ENCODE measurements at regions not wholly inside any gene's neighbourhood (a gene's known extent, or its start where the extent isn't known, plus 50 kb on each side); places are given as distances from the start of the nearest gene placed in this dataset.

- no peak for DNase-seq (ENCODE audit: low spot score)
Observed at GRCh38 chr13:22009937-22010336, 339.1 kb downstream of the FGF9 start.

DNA sequence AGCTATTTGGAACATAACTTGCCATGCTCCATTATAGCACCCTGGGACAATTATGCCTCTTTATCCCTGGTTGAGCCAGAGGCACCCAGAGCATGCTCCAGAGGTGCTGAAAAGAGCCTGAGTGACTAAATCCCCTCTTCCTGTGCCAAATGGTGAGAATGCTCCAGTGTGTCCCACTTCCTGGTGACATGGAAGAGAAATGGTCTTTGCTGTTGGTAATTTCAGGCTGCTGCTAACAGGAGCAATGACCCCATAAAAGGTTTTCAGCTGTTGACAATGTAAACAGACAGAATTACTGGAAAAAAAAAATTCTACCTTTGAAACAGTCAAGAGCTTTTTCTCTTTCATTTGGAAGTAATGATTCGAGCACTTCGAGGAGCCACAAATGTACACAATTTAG lies 341.8 kb downstream of the FGF9 start:
- DNase-seq (ENCODE audit: low spot score): no peak

GRCh38 chr13:22014469-22014868 lies 343.6 kb downstream of the FGF9 start:
- peak; percentile 15 for DNase-seq (ENCODE audit: low spot score)

GRCh38 chr13:22017226-22017625 lies 346.4 kb downstream of the FGF9 start:
- DNase-seq (ENCODE audit: low spot score): no peak

- no peak for DNase-seq (ENCODE audit: low spot score)
Observed at GRCh38 chr13:22018076-22018835, 347.4 kb downstream of the FGF9 start.

DNA sequence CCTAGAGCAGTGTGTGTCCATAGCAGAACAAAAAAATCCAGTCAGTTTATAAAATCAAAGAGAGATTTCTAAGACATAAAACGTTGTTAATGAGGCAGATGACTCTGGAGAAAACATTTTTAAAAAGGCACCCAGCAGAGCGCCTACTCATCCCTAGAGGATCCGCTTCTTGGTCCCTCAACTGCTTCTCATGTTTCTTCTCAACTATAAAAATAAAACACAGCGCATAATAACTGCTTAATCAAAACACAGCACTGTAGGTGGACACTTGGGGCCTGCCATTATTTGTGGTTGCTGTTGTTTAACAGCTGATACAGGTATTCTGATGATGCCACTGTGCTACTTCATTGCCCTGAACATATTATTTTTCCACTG lies 347.9 kb downstream of the FGF9 start:
- DNase-seq (ENCODE audit: low spot score): no peak

GRCh38 chr13:22024381-22024994 lies 353.6 kb downstream of the FGF9 start:
- no peak for DNase-seq (ENCODE audit: low spot score)

DNA sequence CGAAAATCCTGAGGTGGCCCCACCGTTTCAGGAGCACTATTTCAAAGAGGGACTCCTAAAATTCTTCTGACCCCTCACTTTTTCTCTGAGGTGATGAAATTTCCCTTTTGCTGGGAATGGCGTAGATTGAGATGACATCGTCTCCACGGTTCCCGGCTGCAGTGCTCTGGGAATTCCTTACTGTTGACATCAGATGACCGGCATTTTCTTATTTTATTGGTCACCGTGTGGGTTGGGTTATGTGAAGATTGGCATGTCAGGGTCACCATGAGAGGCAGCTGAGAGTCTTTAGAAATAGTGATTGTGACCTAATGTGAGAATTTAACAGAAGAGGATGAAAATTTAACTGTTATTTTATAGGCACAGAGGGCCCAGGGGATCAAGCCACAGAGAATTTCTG lies 356.7 kb downstream of the FGF9 start:
- no peak for DNase-seq (ENCODE audit: low spot score)

- DNase-seq (ENCODE audit: low spot score): no peak
Observed at GRCh38 chr13:22028831-22029230, 358.0 kb downstream of the FGF9 start.

GRCh38 chr13:22030321-22030720 lies 359.4 kb downstream of the FGF9 start:
- DNase-seq (ENCODE audit: low spot score): no peak

- DNase-seq (ENCODE audit: low spot score): no peak
Observed at GRCh38 chr13:22031702-22032286, 360.9 kb downstream of the FGF9 start.

- no peak for DNase-seq (ENCODE audit: low spot score)
Observed at GRCh38 chr13:22032905-22033304, 362.0 kb downstream of the FGF9 start.

- no peak for DNase-seq (ENCODE audit: low spot score)
Observed at GRCh38 chr13:22039961-22040360, 369.1 kb downstream of the FGF9 start.

- no peak for DNase-seq (ENCODE audit: low spot score)
Observed at GRCh38 chr13:22040810-22041364, 370.0 kb downstream of the FGF9 start.

- no peak for DNase-seq (ENCODE audit: low spot score)
Observed at GRCh38 chr13:22041741-22042140, 370.9 kb downstream of the FGF9 start.

DNA sequence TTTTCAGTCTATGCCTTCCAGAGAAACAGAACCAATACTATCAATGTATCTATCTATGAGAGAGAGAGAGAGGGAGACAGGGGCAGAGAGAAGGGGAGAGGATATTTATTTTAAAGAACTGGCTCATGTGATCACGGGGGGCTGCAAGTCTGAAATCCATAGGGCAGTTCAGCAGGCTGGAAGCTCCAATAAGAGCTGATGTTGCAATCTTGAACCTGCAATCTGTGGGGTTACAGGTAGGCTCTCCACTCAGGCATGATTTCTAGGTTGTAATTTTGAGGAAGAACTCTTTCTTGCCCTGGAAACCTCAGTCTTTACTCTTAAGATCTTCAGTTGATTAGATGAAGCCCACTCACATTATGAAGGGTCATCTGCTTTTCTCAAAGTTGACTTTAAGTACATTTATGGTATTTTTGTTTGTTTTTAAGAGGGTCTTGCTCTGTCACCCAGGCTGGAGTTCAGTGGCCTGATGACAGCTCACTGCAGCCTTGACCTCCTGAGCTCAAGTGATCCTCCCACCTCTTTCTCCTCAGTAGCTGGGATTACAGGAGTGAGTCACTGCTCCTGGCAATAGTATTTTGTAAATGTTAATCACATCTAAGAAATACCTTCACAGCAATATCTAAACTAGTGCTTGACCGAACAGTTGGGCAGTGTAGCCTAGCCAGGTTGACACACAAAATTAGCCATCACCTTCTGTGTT lies 376.4 kb downstream of the FGF9 start:
- DNase-seq (ENCODE audit: low spot score): no peak

- DNase-seq (ENCODE audit: low spot score): no peak
Observed at GRCh38 chr13:22047785-22048104, 376.9 kb downstream of the FGF9 start.

DNA sequence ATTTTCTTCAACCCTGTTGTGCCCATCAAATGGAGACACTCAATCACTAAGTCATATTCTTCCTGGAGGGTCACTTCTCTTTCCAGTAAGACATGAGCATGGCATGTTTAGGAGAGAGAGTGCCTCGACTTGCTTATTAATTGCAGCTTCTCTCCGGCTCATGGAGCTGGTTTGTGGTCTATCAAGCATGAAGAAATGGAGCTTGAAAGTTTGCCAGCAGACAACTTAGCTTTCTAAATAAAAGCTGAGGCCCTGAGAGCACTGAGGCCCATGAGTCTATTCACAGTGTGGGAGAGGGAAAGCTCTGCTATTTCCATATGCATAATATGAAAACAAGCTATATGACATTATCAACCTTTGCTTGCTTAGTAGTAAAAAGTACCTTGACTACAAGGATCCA lies 378.5 kb downstream of the FGF9 start:
- DNase-seq (ENCODE audit: low spot score): no peak

GRCh38 chr13:22050951-22051563 lies 380.2 kb downstream of the FGF9 start:
- DNase-seq (ENCODE audit: low spot score): no peak

DNA sequence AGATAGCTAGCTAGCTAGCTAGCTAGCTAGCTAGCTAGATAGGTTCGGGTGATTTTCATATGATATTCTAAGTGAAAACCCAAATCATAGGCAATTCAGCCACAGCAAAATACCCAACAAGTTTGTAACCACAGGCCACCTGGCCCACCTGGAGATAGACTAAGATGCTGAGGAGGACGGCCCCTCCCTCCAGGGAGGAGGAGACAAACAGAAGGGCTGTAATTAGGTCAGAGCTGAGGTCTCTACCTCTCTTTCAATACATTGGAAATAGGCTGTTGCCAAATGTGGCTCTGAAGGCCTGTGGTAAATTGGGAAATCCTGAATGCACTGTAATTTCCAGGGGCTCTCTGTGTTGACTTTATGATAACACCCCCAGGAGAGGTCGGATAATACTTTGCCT lies 382.2 kb downstream of the FGF9 start:
- DNase-seq (ENCODE audit: low spot score): no peak

DNA sequence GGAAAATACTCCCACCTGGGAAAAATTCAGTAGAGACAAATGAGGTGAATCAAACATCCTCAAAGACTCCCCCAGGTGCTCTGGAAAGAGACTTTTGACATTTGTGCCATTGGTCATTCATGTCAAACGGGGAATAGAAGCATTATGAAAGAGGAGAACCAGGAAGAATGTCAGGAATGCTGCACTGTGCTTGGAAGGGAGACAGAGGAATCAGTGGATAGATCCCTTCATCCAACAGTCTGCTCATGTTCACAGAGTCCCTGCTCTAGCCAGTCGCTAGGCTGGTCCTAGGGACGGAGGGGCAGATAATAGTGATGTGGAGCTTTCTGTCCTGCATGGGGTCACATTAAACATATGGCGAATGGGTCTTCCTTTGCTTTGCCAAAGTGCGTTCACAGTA lies 384.4 kb downstream of the FGF9 start:
- DNase-seq (ENCODE audit: low spot score): no peak

DNA sequence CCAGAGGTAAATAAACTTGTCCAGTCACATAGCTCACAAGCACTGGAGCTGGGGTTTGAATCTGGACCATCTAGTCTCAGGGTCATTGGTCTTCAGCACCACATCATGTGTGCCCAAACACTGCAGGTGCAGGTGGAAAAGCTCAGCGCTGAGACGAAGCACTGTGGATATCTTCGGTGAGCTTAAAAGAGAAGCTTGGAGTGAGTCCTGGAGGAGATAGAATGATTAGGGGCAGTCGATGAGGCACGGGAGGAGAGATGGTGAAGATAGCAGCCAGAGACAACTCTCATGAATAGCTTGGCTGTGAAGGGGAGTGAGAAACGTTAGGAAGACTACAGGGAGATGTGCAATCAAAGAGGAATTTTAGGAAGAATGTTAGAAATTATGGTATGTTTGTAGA lies 389.3 kb downstream of the FGF9 start:
- DNase-seq (ENCODE audit: low spot score): no peak
